ENCODE measurements at regions not wholly inside any gene's neighbourhood (a gene's known extent, or its start where the extent isn't known, plus 50 kb on each side); places are given as distances from the start of the nearest gene placed in this dataset.

GRCh38 chr1:58075188-58075578 lies 471.3 kb downstream of the OMA1 start:
- CTCF ChIA-PET, result no interaction called here
- TF ChIP-seq EZH2 (IDR thresholded peaks at IDR 0.05; ENCODE audit: borderline replicate concordance, insufficient read depth, low read depth, low read length, poor library complexity, severe bottlenecking) (no peak), CTCF (IDR thresholded peaks at IDR 0.05) (no peak)
- Histone ChIP-seq H3K9ac (ENCODE audit: low read length) (no peak overlapping the region), H3K9me3 (ENCODE audit: control extremely low read depth in 1 of 3, control insufficient read depth in 2 of 3, insufficient read depth in 1 of 3, low read length in 2 of 3) (no peaks in the 10 kb centered on the region), H3K79me2 (ENCODE audit: control insufficient read depth, insufficient read depth, low read length) (no peaks in the 10 kb centered on the region), H3K27ac (ENCODE audit: low read length in 2 of 2) (no peak overlapping the region), H3K4me3 (ENCODE audit: control extremely low read depth in 1 of 5, extremely low read depth in 1 of 5, insufficient read depth in 1 of 5, low read depth in 2 of 5, low read length in 4 of 5) (no peak overlapping the region), H3K4me1 (ENCODE audit: control insufficient read depth in 2 of 2, insufficient read depth in 2 of 2, low read length in 2 of 2) (no peaks in the 10 kb centered on the region), H3K4me2 (replicated peaks; ENCODE audit: low read depth, low read length, poor library complexity, severe bottlenecking) (no peak overlapping the region), H2AFZ (ENCODE audit: insufficient read depth, low read depth, low read length, poor library complexity, severe bottlenecking) (no peak overlapping the region), H4K20me1 (ENCODE audit: control insufficient read depth, insufficient read depth, low read length, poor library complexity, severe bottlenecking) (no peaks in the 10 kb centered on the region), H3K27me3 (replicated peaks in 1 of 4; ENCODE audit: control extremely low read depth in 1 of 4, control insufficient read depth in 3 of 4, insufficient read depth in 4 of 4, low read length in 3 of 4) (peaks cover 0 to 2% (median 0%) of the 10 kb centered on the region in 4 experiments), H3K36me3 (replicated peaks in 1 of 2; ENCODE audit: control extremely low read depth in 1 of 2, control insufficient read depth in 1 of 2, extremely low read depth in 1 of 2, insufficient read depth in 2 of 2, low read length in 1 of 2) (no peaks in the 10 kb centered on the region)
- WGBS (ENCODE audit: insufficient coverage), result no CpG with 5 or more reads among the region's 1 CpG
- peaks cover 14% of the 10 kb centered on the region for H3K27me3 Mint-ChIP-seq
- DNase-seq, result no peak
- H3K9me3 Mint-ChIP-seq (ENCODE audit: insufficient read depth), result no peaks in the 10 kb centered on the region
- H3K4me1 Mint-ChIP-seq, result no peaks in the 10 kb centered on the region
- intact Hi-C loops (cut with micrococcal nuclease), result no loop called here
- no peak overlapping the region for H3K4me3 Mint-ChIP-seq
- H3K27ac Mint-ChIP-seq, result no peak overlapping the region
- POLR2A ChIA-PET, result no interaction called here
- ATAC-seq (ENCODE audit: low read depth), result no peak

GRCh38 chr1:58072450-58072849 lies 474.1 kb downstream of the OMA1 start:
- POLR2A ChIA-PET, result no interaction called here

More at GRCh38 chr1:58072450-58072849, 474.1 kb downstream of the OMA1 start:
- no peak overlapping the region for H3K27ac Mint-ChIP-seq
- no peaks in the 10 kb centered on the region for H3K9me3 Mint-ChIP-seq (ENCODE audit: insufficient read depth)
- ATAC-seq (ENCODE audit: low read depth) (no peak), DNase-seq (no peak)
- intact Hi-C loops (cut with micrococcal nuclease), result no loop called here
- Histone ChIP-seq H3K27ac (ENCODE audit: low read length in 2 of 2) (no peak overlapping the region), H4K20me1 (ENCODE audit: control insufficient read depth, insufficient read depth, low read length, poor library complexity, severe bottlenecking) (no peaks in the 10 kb centered on the region), H3K4me1 (ENCODE audit: control insufficient read depth in 2 of 2, insufficient read depth in 2 of 2, low read length in 2 of 2) (no peaks in the 10 kb centered on the region), H3K9me3 (ENCODE audit: control extremely low read depth in 1 of 3, control insufficient read depth in 2 of 3, insufficient read depth in 1 of 3, low read length in 2 of 3) (no peaks in the 10 kb centered on the region), H3K79me2 (ENCODE audit: control insufficient read depth, insufficient read depth, low read length) (no peaks in the 10 kb centered on the region), H3K4me2 (replicated peaks; ENCODE audit: low read depth, low read length, poor library complexity, severe bottlenecking) (no peak overlapping the region), H3K27me3 (replicated peaks in 1 of 4; ENCODE audit: control extremely low read depth in 1 of 4, control insufficient read depth in 3 of 4, insufficient read depth in 4 of 4, low read length in 3 of 4) (peaks cover 0 to 2% (median 0%) of the 10 kb centered on the region in 4 experiments), H3K9ac (ENCODE audit: low read length) (no peak overlapping the region), H2AFZ (ENCODE audit: insufficient read depth, low read depth, low read length, poor library complexity, severe bottlenecking) (no peak overlapping the region), H3K36me3 (replicated peaks in 1 of 2; ENCODE audit: control extremely low read depth in 1 of 2, control insufficient read depth in 1 of 2, extremely low read depth in 1 of 2, insufficient read depth in 2 of 2, low read length in 1 of 2) (no peaks in the 10 kb centered on the region), H3K4me3 (ENCODE audit: control extremely low read depth in 1 of 5, extremely low read depth in 1 of 5, insufficient read depth in 1 of 5, low read depth in 2 of 5, low read length in 4 of 5) (no peak overlapping the region)
- CTCF ChIA-PET, result no interaction called here
- no peaks in the 10 kb centered on the region for H3K4me1 Mint-ChIP-seq
- peaks cover 11% of the 10 kb centered on the region for H3K27me3 Mint-ChIP-seq
- TF ChIP-seq EZH2 (IDR thresholded peaks at IDR 0.05; ENCODE audit: borderline replicate concordance, insufficient read depth, low read depth, low read length, poor library complexity, severe bottlenecking) (no peak), CTCF (IDR thresholded peaks at IDR 0.05) (no peak)
- no peak overlapping the region for H3K4me3 Mint-ChIP-seq
- WGBS (ENCODE audit: insufficient coverage), result no CpG with 5 or more reads among the region's 4 CpGs
